ENCODE measurements at regions not wholly inside any gene's neighbourhood (a gene's known extent, or its start where the extent isn't known, plus 50 kb on each side); places are given as distances from the start of the nearest gene placed in this dataset.

DNA sequence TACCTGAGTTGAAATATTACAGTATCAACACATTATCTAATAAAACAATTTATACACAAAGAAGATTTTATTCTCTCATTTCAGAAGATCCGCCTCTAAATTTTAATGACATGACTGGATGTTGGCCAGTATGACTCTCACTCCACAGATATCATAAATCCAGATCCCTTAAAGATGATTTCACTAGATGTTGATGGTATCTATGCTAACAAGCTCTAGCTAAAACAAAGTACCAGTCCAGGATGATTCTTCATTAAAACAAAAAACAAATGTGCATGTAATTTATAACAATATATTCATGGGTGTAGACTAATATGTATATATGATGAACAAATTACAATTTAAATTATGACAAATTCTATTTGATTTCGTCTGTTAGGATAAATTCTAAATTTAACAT lies 708.4 kb downstream of the SATB2 start:
- TF ChIP-seq, protein P1, sequence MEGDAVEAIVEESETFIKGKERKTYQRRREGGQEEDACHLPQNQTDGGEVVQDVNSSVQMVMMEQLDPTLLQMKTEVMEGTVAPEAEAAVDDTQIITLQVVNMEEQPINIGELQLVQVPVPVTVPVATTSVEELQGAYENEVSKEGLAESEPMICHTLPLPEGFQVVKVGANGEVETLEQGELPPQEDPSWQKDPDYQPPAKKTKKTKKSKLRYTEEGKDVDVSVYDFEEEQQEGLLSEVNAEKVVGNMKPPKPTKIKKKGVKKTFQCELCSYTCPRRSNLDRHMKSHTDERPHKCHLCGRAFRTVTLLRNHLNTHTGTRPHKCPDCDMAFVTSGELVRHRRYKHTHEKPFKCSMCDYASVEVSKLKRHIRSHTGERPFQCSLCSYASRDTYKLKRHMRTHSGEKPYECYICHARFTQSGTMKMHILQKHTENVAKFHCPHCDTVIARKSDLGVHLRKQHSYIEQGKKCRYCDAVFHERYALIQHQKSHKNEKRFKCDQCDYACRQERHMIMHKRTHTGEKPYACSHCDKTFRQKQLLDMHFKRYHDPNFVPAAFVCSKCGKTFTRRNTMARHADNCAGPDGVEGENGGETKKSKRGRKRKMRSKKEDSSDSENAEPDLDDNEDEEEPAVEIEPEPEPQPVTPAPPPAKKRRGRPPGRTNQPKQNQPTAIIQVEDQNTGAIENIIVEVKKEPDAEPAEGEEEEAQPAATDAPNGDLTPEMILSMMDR (IDR thresholded peaks at IDR 0.05; ENCODE audit: poor library complexity), result no peak
- no peak for TF ChIP-seq EZH2 (IDR thresholded peaks at IDR 0.05; ENCODE audit: borderline replicate concordance)

Measured in hepatocyte (in vitro differentiated cells).